Nephron (organoid): ENCODE measurements at regions not wholly inside any gene's neighbourhood (a gene's known extent, or its start where the extent isn't known, plus 50 kb on each side); places are given as distances from the start of the nearest gene placed in this dataset.

ENCODE experiments used
- H3K27ac Mint-ChIP-seq, 3 experiments: 2 replicates each; pipeline ENCODE4 v1.8.0; 2020; ENCODE audit warnings: mixed read lengths in 3 of 3, mild to moderate bottlenecking in 2 of 3, moderate library complexity in 1 of 3
- H3K27me3 Mint-ChIP-seq: 2 replicates; pipeline ENCODE4 v1.8.0; 2021; ENCODE audit warnings: low read depth, mild to moderate bottlenecking, moderate library complexity, mixed read lengths
- H3K36me3 Mint-ChIP-seq: 2 replicates; pipeline ENCODE4 v1.8.0; 2020; ENCODE audit warnings: low read depth, mixed read lengths
- H3K4me1 Mint-ChIP-seq: 2 replicates; pipeline ENCODE4 v1.8.0; 2020; ENCODE audit warnings: mixed read lengths
- H3K4me3 Mint-ChIP-seq, 3 experiments: 2 replicates each; pipeline ENCODE4 v1.8.0; 2020; ENCODE audit warnings: mild to moderate bottlenecking in 3 of 3, mixed read lengths in 3 of 3, moderate library complexity in 2 of 3
- H3K9me3 Mint-ChIP-seq: 2 replicates; pipeline ENCODE4 v1.8.0; 2020; ENCODE audit warnings: mixed read lengths
- TF ChIP-seq, protein P1 (sequence below), 3 experiments: fragments of 200-600 bp; sonication (generic); IDR thresholded peaks; one replicate each; pipeline ENCODE4 v1.5.0; 2021; ENCODE audit warnings: antibody characterized with exemption in 3 of 3; ENCODE audit not compliant: unreplicated experiment in 3 of 3

DNA sequence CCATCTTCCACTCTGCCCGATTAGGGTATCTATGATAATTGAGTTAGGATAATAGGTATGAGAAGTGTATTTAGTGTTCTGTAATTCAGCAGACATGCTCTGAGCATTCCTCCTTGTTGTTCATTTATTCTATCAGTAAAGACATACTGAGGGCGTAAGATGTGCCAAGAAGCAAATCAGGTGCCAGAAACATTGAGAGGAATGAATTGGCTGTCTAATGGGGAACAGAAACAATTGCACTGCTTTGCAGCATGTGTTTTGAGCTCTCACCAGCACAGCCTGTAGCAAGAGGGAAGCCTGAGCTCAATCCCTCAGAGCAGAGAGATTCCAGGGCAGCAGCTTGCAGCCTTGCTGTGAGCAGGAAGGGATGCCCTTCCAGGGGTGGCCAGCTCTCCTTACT is 589.3 kb downstream of the BCL11B start:
- Mint-ChIP-seq H3K9me3 (peaks cover 4% of the 10 kb centered on the region), H3K4me3 (no peak overlapping the region), H3K27me3 (peaks cover 5% of the 10 kb centered on the region), H3K4me1 (peaks cover 21% of the 10 kb centered on the region), H3K27ac (no peak overlapping the region), H3K36me3 (no peaks in the 10 kb centered on the region)
- TF ChIP-seq, protein P1, sequence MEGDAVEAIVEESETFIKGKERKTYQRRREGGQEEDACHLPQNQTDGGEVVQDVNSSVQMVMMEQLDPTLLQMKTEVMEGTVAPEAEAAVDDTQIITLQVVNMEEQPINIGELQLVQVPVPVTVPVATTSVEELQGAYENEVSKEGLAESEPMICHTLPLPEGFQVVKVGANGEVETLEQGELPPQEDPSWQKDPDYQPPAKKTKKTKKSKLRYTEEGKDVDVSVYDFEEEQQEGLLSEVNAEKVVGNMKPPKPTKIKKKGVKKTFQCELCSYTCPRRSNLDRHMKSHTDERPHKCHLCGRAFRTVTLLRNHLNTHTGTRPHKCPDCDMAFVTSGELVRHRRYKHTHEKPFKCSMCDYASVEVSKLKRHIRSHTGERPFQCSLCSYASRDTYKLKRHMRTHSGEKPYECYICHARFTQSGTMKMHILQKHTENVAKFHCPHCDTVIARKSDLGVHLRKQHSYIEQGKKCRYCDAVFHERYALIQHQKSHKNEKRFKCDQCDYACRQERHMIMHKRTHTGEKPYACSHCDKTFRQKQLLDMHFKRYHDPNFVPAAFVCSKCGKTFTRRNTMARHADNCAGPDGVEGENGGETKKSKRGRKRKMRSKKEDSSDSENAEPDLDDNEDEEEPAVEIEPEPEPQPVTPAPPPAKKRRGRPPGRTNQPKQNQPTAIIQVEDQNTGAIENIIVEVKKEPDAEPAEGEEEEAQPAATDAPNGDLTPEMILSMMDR (IDR thresholded peaks at IDR 0.05; ENCODE audit: unreplicated experiment in 3 of 3) = no peak

DNA sequence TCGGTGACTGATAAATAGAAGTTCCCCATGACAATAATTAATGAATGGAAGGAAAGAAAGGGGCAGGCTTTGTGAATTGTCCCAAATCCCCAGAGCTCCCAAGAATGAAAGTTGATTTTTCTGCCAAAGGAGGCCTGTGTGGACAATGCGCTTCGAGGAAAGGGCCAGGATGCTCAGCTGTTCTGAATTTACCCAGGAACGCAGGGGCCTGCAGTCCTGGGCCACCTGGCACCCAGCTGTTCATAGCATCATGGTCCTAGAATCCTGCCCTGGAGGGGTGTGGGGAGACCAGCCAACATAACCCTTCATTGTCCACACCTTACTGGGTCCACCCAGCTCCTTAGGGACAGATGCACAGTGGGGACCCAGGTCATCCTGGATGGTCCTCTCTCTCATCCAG is 587.5 kb downstream of the BCL11B start:
- Mint-ChIP-seq H3K4me3 (no peak overlapping the region), H3K27me3 (peaks cover 7% of the 10 kb centered on the region), H3K4me1 (peaks cover 21% of the 10 kb centered on the region), H3K9me3 (no peaks in the 10 kb centered on the region), H3K36me3 (no peaks in the 10 kb centered on the region), H3K27ac (no peak overlapping the region)
- TF ChIP-seq, protein P1 (IDR thresholded peaks at IDR 0.05; ENCODE audit: unreplicated experiment in 3 of 3) = no peak

DNA sequence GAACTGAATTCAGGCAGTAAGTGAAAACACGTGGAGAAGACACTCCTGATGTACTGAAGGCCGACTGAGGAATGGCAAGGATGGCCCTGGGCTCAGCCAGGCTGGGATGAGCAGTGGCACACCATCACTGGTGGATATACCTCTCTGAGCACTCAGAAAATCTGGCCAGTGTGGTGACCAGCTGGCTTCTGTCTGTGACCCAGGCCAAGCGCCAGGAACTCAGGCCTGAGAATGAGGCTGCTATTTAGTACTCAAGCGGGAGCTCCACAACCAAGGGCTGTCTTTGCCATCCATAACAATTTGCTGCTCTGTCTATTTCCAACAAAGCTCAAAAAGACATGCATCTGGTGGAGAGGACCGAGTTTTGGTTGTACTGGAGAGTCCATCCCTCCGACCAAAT is 586.3 kb downstream of the BCL11B start:
- Mint-ChIP-seq H3K4me3 (no peak overlapping the region), H3K27me3 (peaks cover 7% of the 10 kb centered on the region), H3K27ac (no peak overlapping the region), H3K9me3 (no peaks in the 10 kb centered on the region), H3K36me3 (no peaks in the 10 kb centered on the region), H3K4me1 (peaks cover 27% of the 10 kb centered on the region)
- TF ChIP-seq, protein P1 (IDR thresholded peaks at IDR 0.05; ENCODE audit: unreplicated experiment in 3 of 3) = no peak

DNA sequence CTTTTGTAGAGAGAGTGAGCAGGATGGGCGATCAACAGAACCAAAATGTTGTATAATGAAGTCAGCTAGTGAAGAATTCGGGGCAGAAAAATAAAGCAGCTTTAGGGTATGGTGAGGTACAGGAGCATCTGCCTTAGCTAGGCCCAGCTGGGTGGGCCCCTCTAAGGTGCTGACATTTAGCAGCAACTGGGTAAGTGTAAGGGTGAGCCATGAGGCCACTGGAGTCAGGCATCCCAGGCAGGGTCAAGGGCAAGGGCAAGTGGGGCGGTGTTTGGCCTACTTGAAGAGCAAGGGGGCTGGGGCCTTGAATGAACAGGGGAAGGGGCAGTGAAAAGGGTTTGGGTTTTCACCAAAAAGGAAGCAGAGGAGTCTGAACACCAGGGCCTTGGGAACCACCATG is 583.6 kb downstream of the BCL11B start:
- H3K27ac Mint-ChIP-seq = no peak overlapping the region
- H3K36me3 Mint-ChIP-seq = no peaks in the 10 kb centered on the region

DNA sequence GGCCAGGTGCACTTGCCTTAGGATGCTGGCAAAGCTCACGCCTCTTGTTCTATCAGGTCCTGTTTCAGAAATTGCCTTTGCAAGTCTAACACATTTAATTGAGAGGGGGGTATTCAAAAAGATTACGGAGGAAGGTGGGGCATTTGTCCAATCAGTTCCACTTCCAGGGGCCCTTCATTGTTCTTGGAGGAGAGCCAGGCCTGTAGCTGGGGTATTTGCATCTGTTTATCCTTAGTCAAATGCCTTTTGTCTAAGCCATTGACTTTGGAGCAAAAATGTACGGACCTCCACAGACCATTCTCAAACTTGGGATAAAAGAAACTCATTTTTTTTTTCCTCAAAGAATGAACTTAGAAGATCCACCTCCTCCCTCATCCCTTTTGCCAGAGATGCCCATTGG is 582.0 kb downstream of the BCL11B start:
- TF ChIP-seq, protein P1 (IDR thresholded peaks at IDR 0.05; ENCODE audit: unreplicated experiment in 3 of 3) = no peak
- Mint-ChIP-seq H3K9me3 (no peaks in the 10 kb centered on the region), H3K27me3 (peaks cover 4% of the 10 kb centered on the region), H3K27ac (no peak overlapping the region), H3K36me3 (no peaks in the 10 kb centered on the region), H3K4me1 (peaks cover 10% of the 10 kb centered on the region), H3K4me3 (no peak overlapping the region)

More for the DNA sequence above, 583.6 kb downstream of the BCL11B start:
- TF ChIP-seq, protein P1 (IDR thresholded peaks at IDR 0.05; ENCODE audit: unreplicated experiment in 3 of 3) = no peak
- peaks cover 5% of the 10 kb centered on the region for H3K27me3 Mint-ChIP-seq
- H3K4me3 Mint-ChIP-seq = no peak overlapping the region
- H3K9me3 Mint-ChIP-seq = no peaks in the 10 kb centered on the region
- H3K4me1 Mint-ChIP-seq = peaks cover 20% of the 10 kb centered on the region

DNA sequence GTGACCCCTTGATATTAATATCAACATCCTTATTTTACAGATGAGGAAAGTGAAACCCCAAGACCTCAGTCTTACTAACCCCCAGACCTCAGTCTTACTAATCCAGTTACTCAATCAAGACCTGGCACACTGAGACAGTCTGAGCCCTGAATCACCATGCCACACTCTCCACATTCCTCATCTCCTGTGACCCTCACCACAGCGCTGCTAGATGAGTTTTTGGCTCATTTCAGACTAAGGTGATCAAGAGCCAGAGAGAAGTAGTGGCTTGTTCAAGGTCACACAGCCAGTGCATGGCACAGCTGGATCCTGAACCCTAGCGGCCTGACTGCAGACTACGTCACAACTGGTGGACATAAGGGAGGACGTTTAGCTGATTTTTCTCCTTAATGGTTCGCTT is 579.2 kb downstream of the BCL11B start:
- H3K36me3 Mint-ChIP-seq = no peaks in the 10 kb centered on the region

More for the DNA sequence above, 579.2 kb downstream of the BCL11B start:
- Mint-ChIP-seq H3K9me3 (peaks cover 10% of the 10 kb centered on the region), H3K4me3 (no peak overlapping the region), H3K27me3 (peaks cover 15% of the 10 kb centered on the region), H3K4me1 (peaks cover 6% of the 10 kb centered on the region), H3K27ac (no peak overlapping the region)
- TF ChIP-seq, protein P1 (IDR thresholded peaks at IDR 0.05; ENCODE audit: unreplicated experiment in 3 of 3) = no peak
